Ovary (tissue), 3 donors: ENCODE measurements at regions not wholly inside any gene's neighbourhood (a gene's known extent, or its start where the extent isn't known, plus 50 kb on each side); places are given as distances from the start of the nearest gene placed in this dataset.

Source experiments
- EP300 ChIP-seq: sonication (generic); formaldehyde crosslinking; IDR thresholded peaks from one replicate; pipeline ENCODE4 v1.6.1; 2017; ENCODE audit warnings: antibody characterized with exemption
- POLR2A ChIP-seq: fragments of 450-650 bp; IDR thresholded peaks from one replicate; pipeline ENCODE4 v1.6.1; 2017; ENCODE audit warnings: antibody characterized with exemption, mild to moderate bottlenecking, moderate library complexity
- TF ChIP-seq, protein P1 (sequence below), 3 donors: fragments of 450-650 bp in 2 of 3; fragments of 200-600 bp in 1 of 3; IDR thresholded peaks; one replicate each; pipeline versions ENCODE4 v1.5.1 to v1.8.0; 2016 to 2022; ENCODE audit warnings: antibody characterized with exemption in 3 of 3, mild to moderate bottlenecking in 1 of 3
- donor health status: DM: no; HTN: no; CAD: no.

DNA sequence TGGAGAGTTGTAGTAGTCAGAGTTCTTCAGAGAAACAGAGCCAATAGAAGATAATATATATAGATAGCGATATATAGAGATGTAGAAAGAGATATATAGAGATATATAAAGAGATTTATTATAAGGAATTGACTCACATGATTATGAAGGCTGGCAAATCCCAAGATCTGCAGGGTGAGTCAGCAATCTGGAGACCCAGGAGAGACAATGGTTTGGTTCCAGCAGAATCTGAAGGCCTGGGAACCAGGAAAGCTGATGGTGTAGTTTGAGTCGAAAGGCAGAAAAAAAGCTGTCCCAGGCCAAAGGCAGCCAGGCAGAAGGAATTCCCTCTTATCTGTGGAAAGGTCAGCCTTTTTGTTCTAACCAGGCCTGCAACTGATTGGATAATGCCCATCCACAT, 194.1 kb downstream of the NUFIP1 start:
- TF ChIP-seq, protein P1, sequence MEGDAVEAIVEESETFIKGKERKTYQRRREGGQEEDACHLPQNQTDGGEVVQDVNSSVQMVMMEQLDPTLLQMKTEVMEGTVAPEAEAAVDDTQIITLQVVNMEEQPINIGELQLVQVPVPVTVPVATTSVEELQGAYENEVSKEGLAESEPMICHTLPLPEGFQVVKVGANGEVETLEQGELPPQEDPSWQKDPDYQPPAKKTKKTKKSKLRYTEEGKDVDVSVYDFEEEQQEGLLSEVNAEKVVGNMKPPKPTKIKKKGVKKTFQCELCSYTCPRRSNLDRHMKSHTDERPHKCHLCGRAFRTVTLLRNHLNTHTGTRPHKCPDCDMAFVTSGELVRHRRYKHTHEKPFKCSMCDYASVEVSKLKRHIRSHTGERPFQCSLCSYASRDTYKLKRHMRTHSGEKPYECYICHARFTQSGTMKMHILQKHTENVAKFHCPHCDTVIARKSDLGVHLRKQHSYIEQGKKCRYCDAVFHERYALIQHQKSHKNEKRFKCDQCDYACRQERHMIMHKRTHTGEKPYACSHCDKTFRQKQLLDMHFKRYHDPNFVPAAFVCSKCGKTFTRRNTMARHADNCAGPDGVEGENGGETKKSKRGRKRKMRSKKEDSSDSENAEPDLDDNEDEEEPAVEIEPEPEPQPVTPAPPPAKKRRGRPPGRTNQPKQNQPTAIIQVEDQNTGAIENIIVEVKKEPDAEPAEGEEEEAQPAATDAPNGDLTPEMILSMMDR (IDR thresholded peaks at IDR 0.05): no peak
- TF ChIP-seq EP300 (no peak), POLR2A (no peak)
